ENCODE measurements at regions not wholly inside any gene's neighbourhood (a gene's known extent, or its start where the extent isn't known, plus 50 kb on each side); places are given as distances from the start of the nearest gene placed in this dataset.

DNA sequence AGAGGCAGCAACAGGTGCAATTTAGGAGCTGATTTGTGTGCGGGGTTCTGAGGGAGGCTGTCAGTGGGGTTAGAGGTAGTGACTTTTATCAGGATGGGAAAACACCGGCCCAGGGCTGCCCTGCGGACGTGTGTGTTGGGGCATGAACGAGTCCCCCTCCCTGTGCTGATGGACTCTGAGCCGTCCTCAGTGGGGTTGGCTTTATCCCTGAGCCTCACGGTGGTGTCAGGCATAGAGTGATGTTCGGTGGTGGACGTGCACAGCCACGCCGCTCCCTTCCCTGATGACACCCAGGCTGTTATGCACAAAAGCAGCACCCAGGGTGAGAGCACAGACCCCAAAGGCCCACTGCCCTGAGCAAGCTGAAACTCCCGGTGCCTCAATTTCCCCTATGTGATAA, 809.1 kb downstream of the BRD1 start:
- TF ChIP-seq, protein P1, sequence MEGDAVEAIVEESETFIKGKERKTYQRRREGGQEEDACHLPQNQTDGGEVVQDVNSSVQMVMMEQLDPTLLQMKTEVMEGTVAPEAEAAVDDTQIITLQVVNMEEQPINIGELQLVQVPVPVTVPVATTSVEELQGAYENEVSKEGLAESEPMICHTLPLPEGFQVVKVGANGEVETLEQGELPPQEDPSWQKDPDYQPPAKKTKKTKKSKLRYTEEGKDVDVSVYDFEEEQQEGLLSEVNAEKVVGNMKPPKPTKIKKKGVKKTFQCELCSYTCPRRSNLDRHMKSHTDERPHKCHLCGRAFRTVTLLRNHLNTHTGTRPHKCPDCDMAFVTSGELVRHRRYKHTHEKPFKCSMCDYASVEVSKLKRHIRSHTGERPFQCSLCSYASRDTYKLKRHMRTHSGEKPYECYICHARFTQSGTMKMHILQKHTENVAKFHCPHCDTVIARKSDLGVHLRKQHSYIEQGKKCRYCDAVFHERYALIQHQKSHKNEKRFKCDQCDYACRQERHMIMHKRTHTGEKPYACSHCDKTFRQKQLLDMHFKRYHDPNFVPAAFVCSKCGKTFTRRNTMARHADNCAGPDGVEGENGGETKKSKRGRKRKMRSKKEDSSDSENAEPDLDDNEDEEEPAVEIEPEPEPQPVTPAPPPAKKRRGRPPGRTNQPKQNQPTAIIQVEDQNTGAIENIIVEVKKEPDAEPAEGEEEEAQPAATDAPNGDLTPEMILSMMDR (IDR thresholded peaks at IDR 0.05; ENCODE audit: low read depth, low read length), result no peak
- no peak for TF ChIP-seq POLR2A (IDR thresholded peaks at IDR 0.05; ENCODE audit: extremely low read depth, insufficient read length)
- TF ChIP-seq, protein P2, sequence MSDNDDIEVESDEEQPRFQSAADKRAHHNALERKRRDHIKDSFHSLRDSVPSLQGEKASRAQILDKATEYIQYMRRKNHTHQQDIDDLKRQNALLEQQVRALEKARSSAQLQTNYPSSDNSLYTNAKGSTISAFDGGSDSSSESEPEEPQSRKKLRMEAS (IDR thresholded peaks at IDR 0.05; ENCODE audit: low read depth, low read length), result no peak
- TF ChIP-seq MYC (IDR thresholded peaks at IDR 0.05; ENCODE audit: low read depth, low read length), result no peak

All from NB4 (cell line).